Breast epithelium (tissue), 3 donors: ENCODE measurements at regions not wholly inside any gene's neighbourhood (a gene's known extent, or its start where the extent isn't known, plus 50 kb on each side); places are given as distances from the start of the nearest gene placed in this dataset.

Source experiments
- POLR2A ChIP-seq: fragments of 450-650 bp; IDR thresholded peaks from one replicate; pipeline ENCODE4 v1.6.1; 2016; ENCODE audit warnings: antibody characterized with exemption, mild to moderate bottlenecking, moderate library complexity
- TF ChIP-seq, protein P1 (sequence below), 3 donors: fragments of 450-650 bp; IDR thresholded peaks; one replicate each; pipeline ENCODE4 v1.5.1; 2016 to 2017; ENCODE audit warnings: antibody characterized with exemption in 3 of 3, mild to moderate bottlenecking in 3 of 3, moderate library complexity in 3 of 3

DNA sequence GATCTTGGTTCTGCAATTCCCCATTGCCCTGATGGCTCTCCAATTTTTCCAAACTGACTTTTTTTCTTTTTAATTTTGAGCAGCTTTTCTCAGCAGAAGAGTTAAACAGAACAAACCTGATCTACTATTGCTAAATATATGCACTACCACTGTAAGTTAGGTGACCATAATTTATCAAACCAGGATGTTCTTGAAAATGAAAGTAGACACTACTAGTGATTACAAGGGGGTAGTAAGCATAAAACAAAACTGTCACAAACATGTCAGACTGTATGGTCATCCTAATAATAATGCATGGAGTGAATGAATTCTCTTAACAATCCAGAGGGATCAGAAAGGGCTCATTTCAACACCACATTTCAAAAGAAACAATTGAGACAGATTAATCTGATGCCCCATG, 183.0 kb upstream of the FOXN3 start:
- TF ChIP-seq, protein P1, sequence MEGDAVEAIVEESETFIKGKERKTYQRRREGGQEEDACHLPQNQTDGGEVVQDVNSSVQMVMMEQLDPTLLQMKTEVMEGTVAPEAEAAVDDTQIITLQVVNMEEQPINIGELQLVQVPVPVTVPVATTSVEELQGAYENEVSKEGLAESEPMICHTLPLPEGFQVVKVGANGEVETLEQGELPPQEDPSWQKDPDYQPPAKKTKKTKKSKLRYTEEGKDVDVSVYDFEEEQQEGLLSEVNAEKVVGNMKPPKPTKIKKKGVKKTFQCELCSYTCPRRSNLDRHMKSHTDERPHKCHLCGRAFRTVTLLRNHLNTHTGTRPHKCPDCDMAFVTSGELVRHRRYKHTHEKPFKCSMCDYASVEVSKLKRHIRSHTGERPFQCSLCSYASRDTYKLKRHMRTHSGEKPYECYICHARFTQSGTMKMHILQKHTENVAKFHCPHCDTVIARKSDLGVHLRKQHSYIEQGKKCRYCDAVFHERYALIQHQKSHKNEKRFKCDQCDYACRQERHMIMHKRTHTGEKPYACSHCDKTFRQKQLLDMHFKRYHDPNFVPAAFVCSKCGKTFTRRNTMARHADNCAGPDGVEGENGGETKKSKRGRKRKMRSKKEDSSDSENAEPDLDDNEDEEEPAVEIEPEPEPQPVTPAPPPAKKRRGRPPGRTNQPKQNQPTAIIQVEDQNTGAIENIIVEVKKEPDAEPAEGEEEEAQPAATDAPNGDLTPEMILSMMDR (IDR thresholded peaks at IDR 0.05): no peak
- TF ChIP-seq POLR2A: no peak
